ENCODE measurements at regions not wholly inside any gene's neighbourhood (a gene's known extent, or its start where the extent isn't known, plus 50 kb on each side); places are given as distances from the start of the nearest gene placed in this dataset.

- TF ChIP-seq ZNF462 (CRISPR knock-in tag; IDR thresholded peaks at IDR 0.05) (no peak), CTCF (conservative IDR thresholded peaks at IDR 0.05; ENCODE audit: low read depth in 2 of 2) (no peak), JUNB (IDR thresholded peaks at IDR 0.05; ENCODE audit: unreplicated experiment) (no peak), ZNF331 (CRISPR knock-in tag; IDR thresholded peaks at IDR 0.05; ENCODE audit: low read depth) (no peak), NANOG (IDR thresholded peaks at IDR 0.05; ENCODE audit: borderline replicate concordance) (no peak)
Measured at GRCh38 chr3:61369678-61370077, 118.4 kb upstream of the FHIT start (continued).

- ATAC-seq (peak; percentile 53), DNase-seq (ENCODE audit: low spot score) (peak; percentile 56)
- Histone ChIP-seq H3K27me3 (ENCODE audit: insufficient read depth) (no peaks in the 10 kb centered on the region), H4K20me1 (replicated peaks; ENCODE audit: insufficient read depth) (no peaks in the 10 kb centered on the region), H3K4me1 (ENCODE audit: insufficient read depth) (no peaks in the 10 kb centered on the region), H3K9me2 (ENCODE audit: insufficient read depth) (no peaks in the 10 kb centered on the region), H2AFZ (peak overlapping the region; percentile 49), H3K4me3 (no peak overlapping the region), H3F3A (replicated peaks; ENCODE audit: low read depth) (no peaks in the 10 kb centered on the region), H3K36me3 (ENCODE audit: insufficient read depth) (no peaks in the 10 kb centered on the region), H3K4me2 (no peak overlapping the region), H3K27ac (ENCODE audit: low read depth) (no peak overlapping the region), H3K79me2 (replicated peaks; ENCODE audit: insufficient read depth) (no peaks in the 10 kb centered on the region)
- TF ChIP-seq CTCF (conservative IDR thresholded peaks at IDR 0.05; ENCODE audit: low read depth in 2 of 2): peak; percentile 74 to 97
- TF ChIP-seq STAT1 (IDR thresholded peaks at IDR 0.05; ENCODE audit: unreplicated experiment): no peak
- TF ChIP-seq CREB1 (CRISPR knock-in tag; IDR thresholded peaks at IDR 0.05; ENCODE audit: low read depth): no peak
- H3K4me3 Mint-ChIP-seq: no peak overlapping the region
- H3K36me3 Mint-ChIP-seq (ENCODE audit: low read depth): no peaks in the 10 kb centered on the region
- H3K4me1 Mint-ChIP-seq: no peaks in the 10 kb centered on the region; the same call in 2 of the 3 replicates
- H3K27me3 Mint-ChIP-seq (ENCODE audit: insufficient read depth, low read depth, poor library complexity): no peaks in the 10 kb centered on the region
- H3K27ac Mint-ChIP-seq: no peak overlapping the region
- H3K9me3 Mint-ChIP-seq: peaks cover 5% of the 10 kb centered on the region; the same call in 2 of the 3 replicates
Measured at GRCh38 chr3:61371123-61371522, 119.9 kb upstream of the FHIT start.
